HG03575 (cell line): ENCODE measurements at regions not wholly inside any gene's neighbourhood (a gene's known extent, or its start where the extent isn't known, plus 50 kb on each side); places are given as distances from the start of the nearest gene placed in this dataset.

Experiments used
- ATAC-seq: cut with Tn5 transposase; IDR thresholded peaks from one replicate; pipeline ENCODE4 v1.9.1; 2021; ENCODE audit not compliant: unreplicated experiment, insufficient number of reproducible peaks, low FRiP score; ENCODE audit errors: extremely low read depth

- no peak for ATAC-seq
Observed at GRCh38 chr1:177849579-177850290, 120.1 kb downstream of the SEC16B start.

- no peak for ATAC-seq
Observed at GRCh38 chr1:177849130-177849529, 120.7 kb downstream of the SEC16B start.

- ATAC-seq: no peak
Observed at GRCh38 chr1:177848577-177848976, 121.3 kb downstream of the SEC16B start.

GRCh38 chr1:177847843-177848242 lies 122.0 kb downstream of the SEC16B start:
- no peak for ATAC-seq

GRCh38 chr1:177838907-177839485 lies 130.9 kb downstream of the SEC16B start:
- ATAC-seq: no peak

GRCh38 chr1:177833631-177834030 lies 136.2 kb downstream of the SEC16B start:
- ATAC-seq: no peak

GRCh38 chr1:177830531-177831135 lies 139.2 kb downstream of the SEC16B start:
- ATAC-seq: no peak

GRCh38 chr1:177825276-177825901 lies 144.5 kb downstream of the SEC16B start:
- ATAC-seq: no peak

GRCh38 chr1:177824508-177824982 lies 145.3 kb downstream of the SEC16B start:
- no peak for ATAC-seq

GRCh38 chr1:177820213-177820612 lies 149.6 kb downstream of the SEC16B start:
- ATAC-seq: no peak

- ATAC-seq: peak; percentile 91
Observed at GRCh38 chr1:177817937-177818875, 151.7 kb downstream of the SEC16B start.

GRCh38 chr1:177812650-177813049 lies 157.2 kb downstream of the SEC16B start:
- ATAC-seq: no peak

GRCh38 chr1:177812144-177812543 lies 157.7 kb downstream of the SEC16B start:
- no peak for ATAC-seq

GRCh38 chr1:177811429-177811828 lies 158.4 kb downstream of the SEC16B start:
- ATAC-seq: no peak

GRCh38 chr1:177809819-177810218 lies 160.0 kb downstream of the SEC16B start:
- peak; percentile 61 for ATAC-seq

GRCh38 chr1:177802304-177802703 lies 167.6 kb downstream of the SEC16B start:
- ATAC-seq: no peak

- ATAC-seq: no peak
Observed at GRCh38 chr1:177801790-177802189, 168.1 kb downstream of the SEC16B start.

- no peak for ATAC-seq
Observed at GRCh38 chr1:177800400-177801088, 169.3 kb downstream of the SEC16B start.
